ENCODE measurements at regions not wholly inside any gene's neighbourhood (a gene's known extent, or its start where the extent isn't known, plus 50 kb on each side); places are given as distances from the start of the nearest gene placed in this dataset.

DNA sequence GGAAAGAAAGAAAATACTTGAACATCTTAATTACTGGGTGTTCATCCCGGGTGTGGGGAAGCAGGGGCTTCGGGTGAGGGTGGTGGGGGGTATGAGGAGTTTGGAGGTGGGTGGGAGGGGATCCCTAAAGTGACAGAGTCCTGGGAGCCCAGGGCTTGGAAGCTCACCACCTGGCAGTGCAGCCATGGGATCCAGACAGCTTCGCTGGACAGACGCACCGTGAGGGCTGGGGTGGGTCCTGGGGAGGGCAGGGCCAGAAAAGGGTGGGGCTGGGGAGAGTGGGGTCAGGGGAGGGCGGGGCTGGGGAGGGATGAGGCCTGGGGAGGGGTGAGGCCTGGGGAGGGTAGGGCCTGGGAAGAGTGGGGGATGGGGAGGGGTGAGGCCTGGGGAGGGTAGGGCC is 127.5 kb upstream of the LPCAT1 start (continued):
- no peak for TF ChIP-seq EZH2phosphoT487 (IDR thresholded peaks at IDR 0.05; ENCODE audit: borderline replicate concordance, low read depth)
- TF ChIP-seq, protein P1, sequence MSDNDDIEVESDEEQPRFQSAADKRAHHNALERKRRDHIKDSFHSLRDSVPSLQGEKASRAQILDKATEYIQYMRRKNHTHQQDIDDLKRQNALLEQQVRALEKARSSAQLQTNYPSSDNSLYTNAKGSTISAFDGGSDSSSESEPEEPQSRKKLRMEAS (IDR thresholded peaks at IDR 0.05; ENCODE audit: low read depth): no peak
- TF ChIP-seq, protein P2, sequence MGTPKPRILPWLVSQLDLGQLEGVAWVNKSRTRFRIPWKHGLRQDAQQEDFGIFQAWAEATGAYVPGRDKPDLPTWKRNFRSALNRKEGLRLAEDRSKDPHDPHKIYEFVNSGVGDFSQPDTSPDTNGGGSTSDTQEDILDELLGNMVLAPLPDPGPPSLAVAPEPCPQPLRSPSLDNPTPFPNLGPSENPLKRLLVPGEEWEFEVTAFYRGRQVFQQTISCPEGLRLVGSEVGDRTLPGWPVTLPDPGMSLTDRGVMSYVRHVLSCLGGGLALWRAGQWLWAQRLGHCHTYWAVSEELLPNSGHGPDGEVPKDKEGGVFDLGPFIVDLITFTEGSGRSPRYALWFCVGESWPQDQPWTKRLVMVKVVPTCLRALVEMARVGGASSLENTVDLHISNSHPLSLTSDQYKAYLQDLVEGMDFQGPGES (IDR thresholded peaks at IDR 0.05; ENCODE audit: low read depth, low read length): no peak

DNA sequence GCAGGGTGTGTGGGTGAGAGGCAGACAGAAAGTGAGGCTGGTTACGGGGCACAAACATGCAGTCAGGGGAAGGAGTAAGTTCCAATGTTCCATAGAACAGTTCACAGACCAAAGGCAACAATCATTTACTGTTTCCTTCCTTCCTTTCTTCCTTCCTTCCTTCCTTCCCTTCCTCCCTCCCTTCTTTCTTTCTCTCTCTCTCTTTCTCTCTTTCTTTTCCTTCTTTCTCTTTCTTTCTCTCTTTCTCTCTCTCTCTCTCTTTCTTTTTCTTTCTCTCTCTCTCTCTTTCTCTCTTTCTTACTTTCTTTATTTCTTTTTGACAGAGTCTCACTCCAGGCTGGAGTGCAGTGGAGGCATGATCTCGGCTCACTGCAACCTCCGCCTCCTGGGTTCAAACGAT is 125.8 kb upstream of the LPCAT1 start:
- POLR2A ChIA-PET: no interaction called here
- Histone ChIP-seq H3F3A (replicated peaks; ENCODE audit: insufficient read depth) (no peaks in the 10 kb centered on the region), H3K27ac (ENCODE audit: low read depth in 2 of 2, low read length in 1 of 2) (no peak overlapping the region), H3K4me1 (ENCODE audit: control insufficient read depth in 1 of 2, insufficient read depth in 2 of 2, low read depth in 1 of 2, low read length in 1 of 2) (peaks cover 0 to 4% of the 10 kb centered on the region in 2 experiments; a peak in 1 of 4 replicates), H3K9me2 (no peaks in the 10 kb centered on the region), H3K36me3 (replicated peaks in 1 of 2; ENCODE audit: control insufficient read depth in 1 of 2, insufficient read depth in 2 of 2, low read length in 1 of 2) (no peaks in the 10 kb centered on the region), H3K9me3 (no peaks in the 10 kb centered on the region), H3K4me2 (no peak overlapping the region), H3K27me3 (ENCODE audit: insufficient read depth) (peaks cover 40% of the 10 kb centered on the region), H3K4me3 (ENCODE audit: low read depth in 2 of 2, low read length in 1 of 2) (no peak overlapping the region), H2AFZ (ENCODE audit: low read depth) (no peak overlapping the region), H3K9ac (no peak overlapping the region), H4K20me1 (ENCODE audit: insufficient read depth) (no peaks in the 10 kb centered on the region), H3K79me2 (ENCODE audit: insufficient read depth) (no peaks in the 10 kb centered on the region)
- CTCF ChIA-PET: interaction anchor here (0.8 kb wide), 1 partner anchor 464 kb away, joined by 3 read pairs; no protein-coding TSS in a partner anchor
- 42% methylated on average over 4 of the region's 4 CpGs for WGBS (ENCODE audit: low lambda C conversion rate)
- no peak for TF ChIP-seq FOXM1 (IDR thresholded peaks at IDR 0.05; ENCODE audit: low read depth)
- TF ChIP-seq, protein P3, sequence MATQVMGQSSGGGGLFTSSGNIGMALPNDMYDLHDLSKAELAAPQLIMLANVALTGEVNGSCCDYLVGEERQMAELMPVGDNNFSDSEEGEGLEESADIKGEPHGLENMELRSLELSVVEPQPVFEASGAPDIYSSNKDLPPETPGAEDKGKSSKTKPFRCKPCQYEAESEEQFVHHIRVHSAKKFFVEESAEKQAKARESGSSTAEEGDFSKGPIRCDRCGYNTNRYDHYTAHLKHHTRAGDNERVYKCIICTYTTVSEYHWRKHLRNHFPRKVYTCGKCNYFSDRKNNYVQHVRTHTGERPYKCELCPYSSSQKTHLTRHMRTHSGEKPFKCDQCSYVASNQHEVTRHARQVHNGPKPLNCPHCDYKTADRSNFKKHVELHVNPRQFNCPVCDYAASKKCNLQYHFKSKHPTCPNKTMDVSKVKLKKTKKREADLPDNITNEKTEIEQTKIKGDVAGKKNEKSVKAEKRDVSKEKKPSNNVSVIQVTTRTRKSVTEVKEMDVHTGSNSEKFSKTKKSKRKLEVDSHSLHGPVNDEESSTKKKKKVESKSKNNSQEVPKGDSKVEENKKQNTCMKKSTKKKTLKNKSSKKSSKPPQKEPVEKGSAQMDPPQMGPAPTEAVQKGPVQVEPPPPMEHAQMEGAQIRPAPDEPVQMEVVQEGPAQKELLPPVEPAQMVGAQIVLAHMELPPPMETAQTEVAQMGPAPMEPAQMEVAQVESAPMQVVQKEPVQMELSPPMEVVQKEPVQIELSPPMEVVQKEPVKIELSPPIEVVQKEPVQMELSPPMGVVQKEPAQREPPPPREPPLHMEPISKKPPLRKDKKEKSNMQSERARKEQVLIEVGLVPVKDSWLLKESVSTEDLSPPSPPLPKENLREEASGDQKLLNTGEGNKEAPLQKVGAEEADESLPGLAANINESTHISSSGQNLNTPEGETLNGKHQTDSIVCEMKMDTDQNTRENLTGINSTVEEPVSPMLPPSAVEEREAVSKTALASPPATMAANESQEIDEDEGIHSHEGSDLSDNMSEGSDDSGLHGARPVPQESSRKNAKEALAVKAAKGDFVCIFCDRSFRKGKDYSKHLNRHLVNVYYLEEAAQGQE (IDR thresholded peaks at IDR 0.05; ENCODE audit: low read depth, low read length): no peak
- no peak for TF ChIP-seq RAD21 (IDR thresholded peaks at IDR 0.05; ENCODE audit: low read length)
- no peak for TF ChIP-seq TAF1 (IDR thresholded peaks at IDR 0.05; ENCODE audit: borderline replicate concordance, low read depth, low read length)
- no peak for TF ChIP-seq NRF1 (IDR thresholded peaks at IDR 0.05; ENCODE audit: low read depth, low read length)
- no peak for DNase-seq

DNA sequence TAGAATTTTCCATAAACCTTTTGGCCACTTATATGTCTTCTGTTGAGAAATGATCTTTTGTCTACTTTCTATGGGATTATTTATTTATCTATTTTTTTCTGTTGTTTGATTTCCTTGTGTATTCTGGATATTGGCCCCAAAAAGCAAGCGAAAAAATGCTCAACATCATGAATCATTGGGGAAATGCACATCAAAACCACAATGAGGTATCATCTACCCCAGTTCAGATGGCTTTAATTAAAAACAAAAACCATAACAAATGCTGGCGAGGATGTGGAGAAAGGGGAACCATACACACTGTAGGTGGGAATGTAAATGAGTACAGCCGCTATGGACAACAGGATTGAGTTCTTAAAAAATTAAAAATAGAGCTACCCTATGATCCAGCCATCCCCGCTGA is 125.0 kb upstream of the LPCAT1 start:
- Histone ChIP-seq H3K4me3 (ENCODE audit: low read depth in 2 of 2, low read length in 1 of 2) (no peak overlapping the region), H3K27me3 (ENCODE audit: insufficient read depth) (peaks cover 40% of the 10 kb centered on the region), H3K4me1 (ENCODE audit: control insufficient read depth in 1 of 2, insufficient read depth in 2 of 2, low read depth in 1 of 2, low read length in 1 of 2) (peaks cover 0 to 4% of the 10 kb centered on the region in 2 experiments; a peak in 1 of 4 replicates), H3K4me2 (no peak overlapping the region), H3K9me3 (no peaks in the 10 kb centered on the region), H3K36me3 (replicated peaks in 1 of 2; ENCODE audit: control insufficient read depth in 1 of 2, insufficient read depth in 2 of 2, low read length in 1 of 2) (no peaks in the 10 kb centered on the region), H3K9me2 (no peaks in the 10 kb centered on the region), H2AFZ (ENCODE audit: low read depth) (no peak overlapping the region), H3K27ac (ENCODE audit: low read depth in 2 of 2, low read length in 1 of 2) (no peak overlapping the region), H3K9ac (no peak overlapping the region), H4K20me1 (ENCODE audit: insufficient read depth) (no peaks in the 10 kb centered on the region), H3K79me2 (ENCODE audit: insufficient read depth) (no peaks in the 10 kb centered on the region), H3F3A (replicated peaks; ENCODE audit: insufficient read depth) (no peaks in the 10 kb centered on the region)
- 11% methylated on average over 4 of the region's 4 CpGs for WGBS (ENCODE audit: low lambda C conversion rate)
- DNase-seq: no peak
- ChIA-PET POLR2A (no interaction called here), CTCF (interaction anchor here (1.2 kb wide), 1 partner anchor 474 kb away, joined by 4 read pairs; no protein-coding TSS in a partner anchor)
- TF ChIP-seq FOSL2 (IDR thresholded peaks at IDR 0.05; ENCODE audit: borderline replicate concordance, low read depth): 0 out of 2 replicates have a peak, but pooled peaks have one; percentile 5
- peak; percentile 80 for TF ChIP-seq TCF12 (IDR thresholded peaks at IDR 0.05)
- TF ChIP-seq, protein P3 (IDR thresholded peaks at IDR 0.05; ENCODE audit: low read depth, low read length): no peak
- TF ChIP-seq, protein P1 (IDR thresholded peaks at IDR 0.05; ENCODE audit: low read depth): no peak
